ENCODE measurements at regions not wholly inside any gene's neighbourhood (a gene's known extent, or its start where the extent isn't known, plus 50 kb on each side); places are given as distances from the start of the nearest gene placed in this dataset.

DNA sequence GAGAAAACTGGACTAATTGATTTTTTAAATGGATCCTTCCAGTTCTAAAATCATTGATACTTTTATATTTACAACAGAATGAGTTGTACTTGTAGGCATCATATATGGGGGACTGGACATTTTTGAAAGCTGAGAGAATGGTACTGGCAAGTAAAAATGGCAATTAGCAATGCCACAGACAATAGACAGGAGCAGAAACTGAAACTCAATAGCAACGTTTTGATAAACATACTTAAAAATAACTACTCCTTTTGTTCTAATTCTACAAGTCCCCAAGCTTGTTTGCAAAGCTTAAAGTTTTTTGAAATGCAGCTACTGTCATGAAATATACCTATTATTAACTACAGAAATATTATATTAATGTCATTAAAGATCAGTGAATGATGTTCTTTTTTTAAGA lies 52.8 kb upstream of the FBXL7 start:
- no peak for TF ChIP-seq POLR2A (IDR thresholded peaks at IDR 0.05)
- TF ChIP-seq CTCF (IDR thresholded peaks at IDR 0.05): no peak
- TF ChIP-seq EP300 (IDR thresholded peaks at IDR 0.05): no peak

Data from upper lobe of left lung (tissue), 4 donors.